ENCODE measurements at regions not wholly inside any gene's neighbourhood (a gene's known extent, or its start where the extent isn't known, plus 50 kb on each side); places are given as distances from the start of the nearest gene placed in this dataset.

- DNase-seq (ENCODE audit: low spot score): no peak
- no peak for TF ChIP-seq CTCF (IDR thresholded peaks at IDR 0.05)
- H3K4me3 ChIP-seq: no peak overlapping the region
- H3K27ac ChIP-seq: no peak overlapping the region
Observed at GRCh38 chr18:11324956-11325882, 175.8 kb upstream of the PIEZO2 start.

DNA sequence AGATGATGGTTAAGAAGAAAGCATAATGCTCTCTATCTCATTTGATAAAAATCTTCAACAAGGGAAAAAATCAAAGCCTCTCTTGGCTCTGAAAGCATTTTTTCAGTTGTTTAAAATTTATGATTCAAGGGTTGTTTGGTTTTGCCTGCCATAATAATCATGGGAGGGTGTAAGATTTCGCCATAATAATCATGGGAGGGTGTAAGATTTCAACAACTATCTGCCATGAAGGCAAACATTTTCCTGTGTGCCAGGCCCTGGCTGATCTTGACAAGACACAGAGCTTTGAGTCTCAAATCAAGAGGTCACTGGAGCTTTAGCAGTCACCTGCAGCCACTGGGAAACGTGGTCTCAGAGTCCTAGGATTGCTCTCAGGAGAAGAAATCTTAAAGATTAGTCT, 175.1 kb upstream of the PIEZO2 start:
- no peak for TF ChIP-seq CTCF (IDR thresholded peaks at IDR 0.05)
- DNase-seq (ENCODE audit: low spot score): no peak
- no peak overlapping the region for H3K27ac ChIP-seq

DNA sequence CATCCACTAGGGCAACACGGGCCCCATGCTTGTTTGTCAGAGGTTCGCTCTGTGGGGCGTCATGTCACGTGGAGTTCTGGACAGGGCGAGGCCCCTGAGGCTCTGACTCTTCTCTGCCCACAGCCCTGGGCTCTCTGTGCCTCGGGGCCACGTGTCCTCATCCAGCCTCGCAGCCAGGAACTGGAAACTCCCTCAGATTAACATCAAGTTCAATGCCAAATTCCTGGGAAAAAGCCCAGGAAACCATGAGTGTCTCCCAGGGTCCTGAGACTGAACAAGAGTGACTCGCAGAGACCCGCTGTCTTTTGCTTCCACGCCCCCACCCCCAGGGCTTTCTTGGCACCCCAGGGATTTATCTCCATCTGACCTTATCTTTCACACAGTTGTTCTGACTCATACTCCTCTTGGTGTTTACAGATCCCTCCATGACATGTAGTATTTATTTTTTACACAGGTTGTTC, 174.0 kb upstream of the PIEZO2 start:
- Histone ChIP-seq H3K27ac (no peak overlapping the region), H3K4me3 (no peak overlapping the region)
- no peak for DNase-seq (ENCODE audit: low spot score)
- TF ChIP-seq CTCF (IDR thresholded peaks at IDR 0.05): no peak

More for the DNA sequence above, 175.1 kb upstream of the PIEZO2 start:
- H3K4me3 ChIP-seq: no peak overlapping the region

GRCh38 chr18:11322716-11323115, 173.3 kb upstream of the PIEZO2 start:
- no peak for DNase-seq (ENCODE audit: low spot score)
- H3K4me3 ChIP-seq: no peak overlapping the region
- no peak for TF ChIP-seq CTCF (IDR thresholded peaks at IDR 0.05)
- no peak overlapping the region for H3K27ac ChIP-seq

- no peak for TF ChIP-seq CTCF (IDR thresholded peaks at IDR 0.05)
- DNase-seq (ENCODE audit: low spot score): no peak
- Histone ChIP-seq H3K4me3 (no peak overlapping the region), H3K27ac (no peak overlapping the region)
Observed at GRCh38 chr18:11322006-11322405, 172.6 kb upstream of the PIEZO2 start.

- Histone ChIP-seq H3K4me3 (no peak overlapping the region), H3K27ac (no peak overlapping the region)
- DNase-seq (ENCODE audit: low spot score): no peak
- no peak for TF ChIP-seq CTCF (IDR thresholded peaks at IDR 0.05)
Observed at GRCh38 chr18:11320986-11321385, 171.6 kb upstream of the PIEZO2 start.

GRCh38 chr18:11316546-11316945, 167.2 kb upstream of the PIEZO2 start:
- DNase-seq (ENCODE audit: low spot score): no peak
- H3K4me3 ChIP-seq: no peak overlapping the region
- TF ChIP-seq CTCF (IDR thresholded peaks at IDR 0.05): no peak
- no peak overlapping the region for H3K27ac ChIP-seq

All from coronary artery (tissue), 2 donors.